Cardiac muscle cell (in vitro differentiated cells and primary cell): ENCODE measurements at regions not wholly inside any gene's neighbourhood (a gene's known extent, or its start where the extent isn't known, plus 50 kb on each side); places are given as distances from the start of the nearest gene placed in this dataset.

ENCODE experiments used
- DNase-seq, 2 donors: peaks; one replicate each; pipeline versions ENCODE4 v3.0.0 to v3.0.0-alpha.2; 2010 to 2017; ENCODE audit warnings: low read depth in 1 of 2, low spot score in 1 of 2
- H3K27ac ChIP-seq: fragments of 200-600 bp; sonication (generic); 2 replicates; pipeline ENCODE4 v1.5.1; 2016
- H3K27me3 ChIP-seq: fragments of 200-600 bp; sonication (generic); 2 replicates; pipeline ENCODE4 v1.6.0; 2016; ENCODE audit warnings: control low read depth
- H3K36me3 ChIP-seq: fragments of 200-600 bp; sonication (generic); 2 replicates; pipeline ENCODE4 v1.5.1; 2016; ENCODE audit warnings: control low read depth
- H3K4me1 ChIP-seq: fragments of 200-600 bp; sonication (generic); 2 replicates; pipeline ENCODE4 v1.8.1; 2017; ENCODE audit warnings: low read depth, mild to moderate bottlenecking, mixed run types
- H3K4me3 ChIP-seq: fragments of 200-600 bp; sonication (generic); 2 replicates; pipeline ENCODE4 v1.5.1; 2016; ENCODE audit warnings: mild to moderate bottlenecking
- H3K9me3 ChIP-seq: fragments of 200-600 bp; sonication (generic); 2 replicates; pipeline ENCODE4 v1.5.1; 2017; ENCODE audit warnings: low read depth, mild to moderate bottlenecking, control low read depth
- TF ChIP-seq, protein P1 (sequence below): IDR thresholded peaks from 2 replicates; pipeline ENCODE4 v1.5.1; 2012; ENCODE audit warnings: low read depth, mild to moderate bottlenecking, low read length

DNA sequence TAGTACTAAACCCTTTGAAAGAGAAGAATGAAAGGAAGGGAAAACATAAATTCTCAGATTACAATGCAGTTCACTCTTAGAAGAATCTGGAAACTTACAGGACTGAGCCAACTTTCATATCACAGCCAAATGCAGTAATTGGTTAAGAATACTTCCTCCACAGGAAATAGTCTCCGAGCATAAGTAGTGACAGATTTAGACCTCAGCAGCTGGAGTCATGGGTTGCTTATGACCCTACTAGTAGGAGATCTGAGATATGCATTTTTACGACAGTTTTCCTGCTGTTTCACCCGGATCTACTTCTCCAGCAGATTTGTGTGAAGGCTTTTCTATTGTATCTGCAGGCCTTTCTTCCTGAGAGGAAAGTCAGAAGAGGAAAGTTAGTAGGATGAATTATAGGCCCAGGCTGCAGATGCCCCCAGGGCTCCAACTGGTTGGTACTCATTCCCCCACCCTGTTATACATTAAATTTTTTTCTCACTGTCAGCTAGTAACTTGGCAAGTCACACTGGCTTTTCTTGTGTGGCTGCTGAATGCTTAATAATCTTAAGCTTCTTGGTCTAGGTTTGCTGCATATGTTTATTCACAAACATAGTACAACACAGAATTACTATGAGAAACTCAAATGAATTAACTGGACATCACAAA lies 1241.5 kb upstream of the MIR17HG start:
- peak in 1 of 2 donors; percentile 59 for DNase-seq
- H3K4me3 ChIP-seq: no peak overlapping the region
- no peak overlapping the region for H3K27ac ChIP-seq

DNA sequence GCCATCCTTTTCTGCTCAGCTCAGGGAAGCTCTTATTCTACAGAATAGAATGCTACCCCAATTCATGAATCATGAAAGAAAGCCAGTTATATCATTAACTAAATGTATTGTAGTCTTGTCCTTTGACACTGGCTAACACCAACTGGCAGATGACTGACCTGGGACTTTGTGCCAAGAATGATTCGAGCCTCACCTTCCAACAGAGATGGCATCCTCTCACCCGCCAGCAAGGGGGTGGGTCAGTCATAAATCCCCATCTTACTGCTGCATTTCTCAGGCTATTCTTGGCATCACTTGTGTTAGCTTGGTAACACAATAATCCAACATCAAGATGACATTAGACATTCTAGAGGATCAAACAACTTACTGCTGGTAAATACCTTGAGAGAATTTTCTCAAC lies 1239.8 kb upstream of the MIR17HG start:
- no peaks in the 10 kb centered on the region for H3K9me3 ChIP-seq
- no peaks in the 10 kb centered on the region for H3K36me3 ChIP-seq
- no peaks in the 10 kb centered on the region for H3K4me1 ChIP-seq
- DNase-seq: no peak
- no peak overlapping the region for H3K27ac ChIP-seq
- H3K27me3 ChIP-seq: no peaks in the 10 kb centered on the region
- H3K4me3 ChIP-seq: no peak overlapping the region
- TF ChIP-seq, protein P1, sequence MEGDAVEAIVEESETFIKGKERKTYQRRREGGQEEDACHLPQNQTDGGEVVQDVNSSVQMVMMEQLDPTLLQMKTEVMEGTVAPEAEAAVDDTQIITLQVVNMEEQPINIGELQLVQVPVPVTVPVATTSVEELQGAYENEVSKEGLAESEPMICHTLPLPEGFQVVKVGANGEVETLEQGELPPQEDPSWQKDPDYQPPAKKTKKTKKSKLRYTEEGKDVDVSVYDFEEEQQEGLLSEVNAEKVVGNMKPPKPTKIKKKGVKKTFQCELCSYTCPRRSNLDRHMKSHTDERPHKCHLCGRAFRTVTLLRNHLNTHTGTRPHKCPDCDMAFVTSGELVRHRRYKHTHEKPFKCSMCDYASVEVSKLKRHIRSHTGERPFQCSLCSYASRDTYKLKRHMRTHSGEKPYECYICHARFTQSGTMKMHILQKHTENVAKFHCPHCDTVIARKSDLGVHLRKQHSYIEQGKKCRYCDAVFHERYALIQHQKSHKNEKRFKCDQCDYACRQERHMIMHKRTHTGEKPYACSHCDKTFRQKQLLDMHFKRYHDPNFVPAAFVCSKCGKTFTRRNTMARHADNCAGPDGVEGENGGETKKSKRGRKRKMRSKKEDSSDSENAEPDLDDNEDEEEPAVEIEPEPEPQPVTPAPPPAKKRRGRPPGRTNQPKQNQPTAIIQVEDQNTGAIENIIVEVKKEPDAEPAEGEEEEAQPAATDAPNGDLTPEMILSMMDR: no peak

More for the DNA sequence above, 1241.5 kb upstream of the MIR17HG start:
- Histone ChIP-seq H3K9me3 (no peaks in the 10 kb centered on the region), H3K4me1 (no peaks in the 10 kb centered on the region), H3K36me3 (no peaks in the 10 kb centered on the region), H3K27me3 (no peaks in the 10 kb centered on the region)
- TF ChIP-seq, protein P1: no peak

DNA sequence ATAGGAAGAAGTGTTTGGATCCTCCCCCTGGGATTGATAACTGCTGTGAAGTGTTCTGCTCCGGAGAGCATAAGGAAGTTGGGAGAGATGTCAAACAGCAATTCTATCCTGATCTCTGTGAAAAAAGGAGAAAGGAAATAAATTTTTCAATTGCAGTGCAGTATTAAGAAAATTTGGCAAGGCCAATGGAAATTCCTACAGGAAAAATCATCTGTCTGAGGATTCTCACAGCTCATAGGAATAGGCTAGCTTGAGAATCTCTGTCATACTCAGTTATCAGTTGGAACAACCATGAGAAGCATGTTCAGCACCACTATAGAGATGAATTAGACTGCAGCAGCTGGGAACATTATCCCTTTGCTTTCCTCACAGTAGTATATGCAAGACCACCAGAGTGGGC lies 1238.9 kb upstream of the MIR17HG start:
- Histone ChIP-seq H3K27ac (no peak overlapping the region), H3K36me3 (no peaks in the 10 kb centered on the region), H3K4me3 (no peak overlapping the region), H3K4me1 (no peaks in the 10 kb centered on the region), H3K27me3 (no peaks in the 10 kb centered on the region), H3K9me3 (no peaks in the 10 kb centered on the region)
- DNase-seq: peak in 1 of 2 donors; percentile 4
- TF ChIP-seq, protein P1: no peak

DNA sequence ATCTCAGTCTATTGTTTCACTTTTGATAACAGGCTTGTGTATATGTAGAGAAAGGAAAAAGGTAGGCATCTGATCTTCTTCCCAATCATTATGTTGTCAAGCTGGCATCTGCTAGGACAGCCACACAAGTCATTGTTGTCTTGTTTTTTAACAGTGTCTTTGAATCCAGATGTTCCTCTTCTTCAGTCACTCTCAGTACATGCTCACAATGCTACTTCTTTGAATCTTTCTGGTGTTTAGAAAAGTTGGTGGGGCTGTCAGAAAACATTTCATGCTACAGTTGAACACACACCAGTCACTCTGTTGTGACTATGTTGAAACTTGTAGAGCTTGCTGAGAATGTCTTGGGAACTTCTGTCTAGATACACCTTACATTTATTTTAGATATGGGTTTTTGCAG lies 1231.4 kb upstream of the MIR17HG start:
- Histone ChIP-seq H3K4me1 (no peaks in the 10 kb centered on the region), H3K9me3 (no peaks in the 10 kb centered on the region), H3K36me3 (no peaks in the 10 kb centered on the region), H3K27me3 (no peaks in the 10 kb centered on the region), H3K4me3 (no peak overlapping the region), H3K27ac (no peak overlapping the region)
- DNase-seq: no peak
- TF ChIP-seq, protein P1: no peak

DNA sequence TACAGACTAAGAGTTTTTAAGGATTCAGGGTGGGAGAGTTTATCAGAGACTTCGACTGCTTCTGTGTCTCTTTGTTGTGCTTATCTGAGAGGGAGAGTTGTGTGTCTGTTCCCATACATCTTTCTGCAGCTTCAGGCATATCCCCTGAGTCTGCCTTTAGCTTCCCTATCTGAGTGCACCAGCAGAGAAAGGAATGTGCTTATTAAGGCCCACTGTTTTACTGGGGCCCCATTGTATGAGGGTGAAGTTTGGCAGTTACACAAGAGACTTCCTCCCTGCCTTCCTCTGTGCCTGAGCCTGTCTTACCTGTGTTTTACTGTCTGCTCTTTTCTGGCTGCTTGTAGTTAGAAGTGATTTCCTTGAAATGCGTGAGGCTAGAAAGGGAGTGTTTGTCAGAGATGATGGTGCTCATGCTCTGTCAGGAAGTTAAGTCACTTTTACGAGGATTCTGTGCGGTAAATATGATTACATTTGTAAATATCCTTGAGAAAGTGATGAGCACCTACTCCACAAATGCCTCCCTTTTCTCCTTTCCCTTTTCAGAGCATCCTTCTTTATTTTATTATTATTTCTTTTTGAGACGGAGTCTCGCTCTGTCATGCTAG lies 1228.9 kb upstream of the MIR17HG start:
- H3K9me3 ChIP-seq: no peaks in the 10 kb centered on the region
- no peaks in the 10 kb centered on the region for H3K27me3 ChIP-seq
- no peak overlapping the region for H3K4me3 ChIP-seq
- no peak for DNase-seq
- H3K36me3 ChIP-seq: no peaks in the 10 kb centered on the region
- TF ChIP-seq, protein P1: no peak
- no peak overlapping the region for H3K27ac ChIP-seq
- no peaks in the 10 kb centered on the region for H3K4me1 ChIP-seq
